ENCODE measurements at regions not wholly inside any gene's neighbourhood (a gene's known extent, or its start where the extent isn't known, plus 50 kb on each side); places are given as distances from the start of the nearest gene placed in this dataset.
"Not testable (repeated sequence)": the region's sequence is repeated elsewhere in the genome, so short reads cannot be mapped to it uniquely, and the experiment has no call there.

DNA sequence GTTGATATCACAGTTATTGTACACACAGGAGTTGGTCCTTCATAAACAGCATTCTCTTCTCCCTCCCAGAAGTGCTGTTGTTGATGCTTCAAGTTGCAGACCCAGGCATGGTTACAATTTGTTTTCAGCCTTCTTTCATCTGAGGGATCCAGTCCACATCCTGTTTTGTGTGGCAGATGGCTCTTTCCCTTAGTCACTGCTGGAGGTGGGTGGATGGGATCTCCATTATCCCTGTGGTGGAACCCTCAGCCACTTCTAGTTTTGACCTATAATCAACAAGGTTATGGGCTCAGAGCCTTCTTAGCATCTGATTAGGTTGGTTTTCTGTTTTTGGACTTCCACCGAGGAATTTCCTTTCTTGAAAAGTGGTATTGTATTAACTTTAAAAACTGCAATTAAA is 214.2 kb downstream of the SH2D4B start:
- DNase-seq = no peak

DNA sequence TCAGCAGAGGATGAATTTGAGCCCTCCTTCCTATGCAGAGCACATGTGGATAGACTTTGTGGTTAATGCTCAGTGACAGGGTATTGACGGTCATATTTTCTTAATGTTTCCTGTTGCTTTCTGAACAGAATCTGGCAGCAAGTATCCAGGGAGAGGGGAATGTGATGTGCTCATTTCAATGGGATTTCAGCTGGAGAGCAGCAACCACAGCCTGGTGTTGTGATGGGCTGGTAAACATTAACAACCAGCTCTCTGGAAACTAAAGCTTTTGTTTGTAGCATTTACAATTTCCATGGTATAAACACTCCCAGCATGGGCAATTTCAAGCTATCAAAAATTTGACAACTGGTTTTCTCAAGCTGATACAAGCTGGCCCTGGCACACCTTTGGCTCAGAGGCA is 215.9 kb downstream of the SH2D4B start:
- no peak for DNase-seq

DNA sequence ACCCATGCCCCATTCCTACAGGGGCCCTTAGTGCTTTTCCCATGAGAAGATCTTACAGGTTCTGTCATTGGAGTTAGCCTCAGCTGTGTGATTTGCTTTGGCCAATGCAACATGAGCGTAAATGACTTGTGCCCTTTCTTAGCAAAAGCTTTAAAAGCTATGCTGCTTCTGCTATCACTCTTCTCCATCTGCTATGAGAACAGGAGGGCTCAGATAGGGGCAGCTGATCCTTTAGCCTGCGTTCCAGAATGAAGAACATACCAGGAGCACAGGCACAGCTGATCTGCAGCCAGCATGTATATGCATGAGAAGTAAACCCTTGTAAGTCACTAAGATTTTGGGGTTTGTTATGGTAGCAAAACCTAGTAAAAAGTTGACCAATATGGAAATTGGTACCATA is 218.2 kb downstream of the SH2D4B start:
- DNase-seq = no peak

DNA sequence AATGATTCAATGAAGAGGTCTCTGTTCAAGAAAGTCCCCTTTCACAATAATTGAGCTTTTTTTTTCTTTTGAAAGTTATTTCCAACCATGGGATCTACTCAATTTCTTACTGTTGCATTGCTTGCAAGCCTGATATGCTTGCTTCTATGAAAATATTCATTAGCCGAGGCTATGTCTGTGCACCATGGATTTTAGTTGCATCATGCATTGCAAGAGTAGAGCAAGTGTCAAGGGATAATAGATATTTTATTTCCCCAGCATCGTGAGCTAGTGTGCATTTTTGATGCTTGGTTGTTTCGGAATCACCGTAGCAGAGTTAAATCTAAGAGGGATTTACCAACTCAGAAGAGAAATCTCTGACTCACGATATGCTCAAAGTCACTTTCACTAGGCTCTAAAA is 222.0 kb downstream of the SH2D4B start:
- no peak for DNase-seq

DNA sequence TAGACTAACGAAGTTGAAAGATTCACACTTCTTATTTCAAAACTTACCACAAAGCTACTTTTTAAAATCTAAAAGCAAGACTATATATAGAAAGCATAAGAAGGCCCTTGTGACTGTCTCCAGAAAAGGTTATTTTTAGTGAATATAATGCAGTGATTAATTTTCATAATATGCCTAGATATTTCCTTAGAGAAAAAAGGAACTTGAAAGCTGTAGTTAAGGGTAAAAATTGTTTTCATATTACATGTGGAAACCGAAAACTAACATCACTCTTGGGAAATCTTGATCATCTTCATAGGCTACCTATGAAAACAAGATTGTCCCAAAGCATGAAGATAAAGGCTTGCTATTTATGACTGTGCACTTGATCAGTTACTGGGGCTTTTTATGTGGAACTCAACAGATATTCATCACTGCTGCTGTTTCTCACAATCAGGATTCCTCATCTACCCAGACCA is 223.2 kb downstream of the SH2D4B start:
- DNase-seq = no peak

DNA sequence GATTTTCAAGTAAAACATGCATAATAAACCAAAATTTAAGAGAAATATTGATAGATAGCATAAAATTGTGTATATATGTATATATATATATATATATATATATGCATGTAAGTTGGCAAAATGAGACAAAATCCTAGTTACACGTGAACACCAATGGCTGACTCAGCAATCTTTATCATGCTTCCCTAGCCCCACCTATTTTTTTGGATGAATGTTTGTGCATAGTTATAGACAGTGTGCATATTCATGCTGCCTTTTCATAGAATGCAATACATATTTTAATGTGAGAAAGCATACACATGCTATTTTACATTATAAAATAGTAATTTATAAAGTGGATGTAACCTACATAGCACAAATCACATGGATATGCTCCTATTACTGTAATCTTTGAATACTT is 230.3 kb downstream of the SH2D4B start:
- no peak for DNase-seq

DNA sequence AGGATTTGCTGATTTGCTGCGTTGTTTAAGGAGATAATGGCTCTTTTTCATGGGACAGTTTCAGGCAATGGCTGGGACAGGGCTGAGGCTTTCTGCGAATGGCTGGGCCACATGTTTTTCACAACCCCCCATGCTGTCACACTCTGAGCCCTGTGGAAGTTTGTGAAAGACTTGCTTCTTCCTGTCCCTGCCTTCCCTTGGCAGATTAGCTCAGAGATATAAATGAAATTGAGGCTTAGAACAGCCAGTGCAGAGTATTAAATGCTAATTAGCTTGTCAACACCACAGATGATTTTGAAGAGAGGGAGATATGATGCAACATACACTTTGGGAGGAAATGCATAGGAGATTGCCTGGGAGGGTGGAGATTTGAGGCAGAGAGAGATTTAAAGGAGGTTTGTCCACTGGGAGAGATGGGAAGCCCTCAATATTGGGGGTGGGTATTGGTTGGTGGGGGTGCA is 232.0 kb downstream of the SH2D4B start:
- DNase-seq = no peak

DNA sequence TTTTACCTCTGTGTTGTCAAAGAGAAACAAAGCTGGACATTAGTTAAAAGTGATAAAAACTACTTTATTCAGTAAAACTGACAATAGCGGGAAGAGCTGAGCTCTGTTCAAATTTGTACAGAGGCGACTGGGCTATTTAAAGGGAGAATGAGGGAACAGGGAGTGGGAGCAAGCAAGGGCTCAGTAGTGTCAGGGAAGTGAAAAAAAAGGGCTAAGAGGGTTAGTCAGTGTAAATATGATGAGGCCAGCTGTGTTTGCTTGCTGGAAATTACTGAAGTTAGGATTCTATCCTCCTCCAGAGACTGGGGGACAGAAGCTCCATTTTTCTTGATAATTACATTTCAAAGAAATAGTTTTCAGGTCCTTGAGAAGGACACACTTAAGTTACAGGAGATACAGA is 232.5 kb downstream of the SH2D4B start:
- no peak for DNase-seq

DNA sequence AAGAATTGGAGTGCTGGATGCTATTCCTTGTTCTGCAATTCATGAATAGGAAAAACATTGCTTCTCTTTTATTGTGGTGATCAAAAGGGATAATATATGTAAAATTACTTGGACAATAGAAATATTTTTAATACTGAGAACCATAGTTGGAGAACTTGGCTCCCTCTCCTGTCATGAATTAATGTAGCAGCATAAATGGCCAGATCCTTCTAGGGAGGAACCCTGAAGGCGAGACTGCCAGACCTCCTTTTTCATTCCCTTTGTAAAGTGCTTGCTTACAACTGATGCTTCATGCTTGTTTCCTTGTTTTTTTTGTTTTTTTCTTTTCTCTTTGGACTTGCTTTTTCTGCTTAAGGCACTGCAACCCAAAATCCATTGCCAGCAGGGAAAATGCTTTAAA is 233.6 kb downstream of the SH2D4B start:
- DNase-seq = no peak

DNA sequence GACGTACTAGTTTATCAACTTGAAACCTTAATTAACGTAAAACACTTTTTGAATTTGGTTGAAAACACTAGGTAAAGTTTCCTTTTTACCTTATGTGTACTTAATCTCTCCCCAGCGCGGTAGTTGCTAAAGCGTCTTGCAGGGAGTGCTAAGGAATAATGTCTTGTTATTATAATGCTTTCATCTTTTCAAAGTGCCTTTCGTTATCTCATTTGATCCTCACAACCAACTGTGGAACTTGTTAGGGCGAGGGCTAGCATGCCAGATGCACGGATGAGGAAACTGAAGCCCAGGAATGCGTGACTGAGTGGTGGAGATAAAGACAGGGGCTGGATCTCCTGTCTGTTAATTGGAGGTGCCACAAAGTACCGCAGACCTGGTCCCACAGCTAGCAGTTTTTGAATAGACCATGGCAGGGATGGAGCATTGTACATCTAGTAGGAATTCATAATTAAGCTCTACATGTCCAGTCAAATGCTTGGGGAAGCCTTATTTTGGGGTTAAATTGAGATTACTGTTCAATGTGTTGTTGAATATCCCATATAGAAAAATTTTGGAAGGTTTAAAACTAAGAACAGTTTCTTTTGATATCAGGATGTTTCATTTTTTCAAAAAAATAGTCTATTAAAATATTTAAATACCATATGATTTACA is 234.3 kb downstream of the SH2D4B start:
- DNase-seq = no peak

DNA sequence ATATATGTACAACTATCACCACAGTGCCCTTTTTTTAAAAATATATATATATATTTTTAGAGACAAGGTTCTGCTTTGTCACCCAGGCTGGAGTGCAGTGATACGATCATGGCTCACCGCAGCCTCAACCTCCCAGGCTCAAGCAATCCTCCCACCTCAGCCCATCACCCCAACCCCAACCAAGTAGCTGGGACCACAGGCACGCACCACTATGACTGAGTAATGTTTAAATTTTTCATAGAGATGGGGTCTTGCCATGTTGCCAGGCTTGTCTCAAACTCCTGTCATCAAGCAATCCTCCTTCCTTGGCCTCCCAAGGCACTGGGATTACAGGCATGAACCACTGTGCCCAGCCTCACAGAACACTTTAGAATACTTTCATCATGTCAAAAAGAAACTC is 234.9 kb downstream of the SH2D4B start:
- DNase-seq = no peak

DNA sequence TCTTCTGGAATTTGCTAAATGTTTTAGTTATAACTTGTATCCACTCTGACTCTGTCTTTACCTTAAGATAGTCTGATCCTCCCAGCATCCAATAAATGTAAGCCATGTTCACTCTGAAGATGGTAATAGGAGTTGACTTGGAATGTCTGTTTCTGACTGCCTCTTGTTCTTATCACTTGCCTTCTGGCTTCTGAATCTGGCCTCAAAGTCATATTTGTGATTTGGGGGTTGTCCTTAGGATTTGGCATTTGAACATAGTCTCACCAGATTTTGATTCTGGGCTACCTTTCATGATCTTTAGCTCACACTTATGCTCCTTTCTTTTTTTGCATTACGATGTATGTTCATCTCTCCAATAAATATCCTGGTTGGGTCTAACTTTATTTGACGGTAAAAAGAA is 247.0 kb downstream of the SH2D4B start:
- DNase-seq = no peak

DNA sequence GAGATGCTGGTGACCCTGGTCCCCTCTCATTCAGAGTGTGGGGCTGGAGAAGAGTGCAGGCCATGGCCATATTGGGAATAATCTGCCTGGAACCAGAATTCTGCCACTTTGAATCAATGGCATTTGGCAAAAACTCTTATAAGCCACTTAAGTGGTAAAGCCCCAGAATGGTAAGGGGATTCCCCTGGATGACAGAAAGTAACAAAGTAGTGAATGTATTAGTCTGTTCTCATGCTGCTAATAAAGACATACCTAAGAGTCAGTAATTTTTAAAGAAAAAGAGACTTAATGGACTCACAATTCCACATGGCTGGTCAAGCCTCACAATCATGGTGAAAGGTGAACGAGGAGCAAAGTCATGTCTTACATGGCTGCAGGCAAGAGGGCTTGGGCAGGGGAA is 248.6 kb downstream of the SH2D4B start:
- DNase-seq = no peak

DNA sequence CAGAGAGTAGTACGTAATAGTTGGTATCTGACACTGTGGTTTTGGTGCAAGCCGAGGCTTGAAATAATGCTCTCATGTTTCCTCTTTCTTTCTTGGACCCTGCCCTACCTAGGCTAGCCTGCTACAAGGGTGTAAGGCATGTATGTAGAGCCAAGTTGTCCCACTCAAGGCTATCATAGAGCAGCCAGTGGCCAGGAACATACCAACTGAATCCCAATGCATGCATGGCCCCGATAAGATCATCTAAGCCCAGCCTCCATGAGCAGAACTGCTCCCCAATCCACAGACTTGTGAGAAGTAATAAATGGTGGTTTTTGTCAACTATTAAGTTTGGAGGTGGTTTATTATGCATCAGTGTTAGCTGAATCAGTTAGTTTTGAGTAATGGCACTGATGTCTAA is 250.2 kb downstream of the SH2D4B start:
- no peak for DNase-seq

DNA sequence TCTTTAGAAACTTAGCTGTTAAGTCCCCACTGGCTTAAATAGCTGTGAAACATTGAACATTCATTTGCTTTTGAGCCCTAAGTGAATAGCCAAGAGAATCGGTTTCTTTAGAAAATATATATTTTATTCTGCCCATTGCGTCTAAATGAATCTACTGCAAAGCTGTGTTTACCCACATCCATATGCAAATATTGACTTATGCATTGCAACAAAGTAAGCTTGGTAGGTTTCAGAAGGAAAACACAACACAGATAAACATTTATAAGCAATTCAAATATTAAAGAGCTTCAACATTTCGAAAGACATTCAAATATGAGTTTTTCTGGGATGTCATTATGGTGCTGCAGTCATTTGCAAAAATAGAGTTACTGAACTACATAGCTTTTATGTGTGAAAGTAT is 257.3 kb downstream of the SH2D4B start:
- DNase-seq = no peak

DNA sequence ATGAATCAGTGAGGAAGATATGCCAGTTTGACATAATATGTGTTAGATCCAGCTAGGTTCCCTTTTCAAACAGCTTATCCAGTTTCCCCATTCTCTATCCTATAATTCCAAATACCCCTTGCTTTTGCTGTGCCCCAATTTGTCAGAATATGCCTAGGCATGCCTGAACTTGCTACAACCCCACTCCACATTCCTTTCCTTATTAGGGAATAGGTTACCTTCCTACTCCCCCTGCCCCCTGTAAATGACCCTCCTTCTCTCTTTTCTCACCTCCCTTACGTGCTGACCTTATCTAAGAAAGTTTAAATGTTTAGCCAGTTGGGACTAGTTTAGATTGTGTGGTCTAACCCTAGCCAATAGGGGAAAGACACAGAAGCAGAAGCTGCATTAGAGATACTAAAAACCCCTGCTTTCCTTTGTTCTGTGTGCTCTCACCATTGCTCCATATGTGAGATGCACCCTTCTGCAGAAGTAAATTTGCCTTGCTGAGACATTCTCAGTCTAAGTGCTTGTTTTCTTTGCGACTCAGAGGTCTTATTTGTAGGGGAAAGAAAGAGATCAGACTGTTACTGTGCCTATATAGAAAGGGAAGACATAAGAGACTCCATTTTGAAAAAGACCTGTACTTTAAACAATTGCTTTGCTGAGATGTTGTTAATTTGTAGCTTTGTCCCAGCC is 267.8 kb downstream of the SH2D4B start:
- DNase-seq = no peak

DNA sequence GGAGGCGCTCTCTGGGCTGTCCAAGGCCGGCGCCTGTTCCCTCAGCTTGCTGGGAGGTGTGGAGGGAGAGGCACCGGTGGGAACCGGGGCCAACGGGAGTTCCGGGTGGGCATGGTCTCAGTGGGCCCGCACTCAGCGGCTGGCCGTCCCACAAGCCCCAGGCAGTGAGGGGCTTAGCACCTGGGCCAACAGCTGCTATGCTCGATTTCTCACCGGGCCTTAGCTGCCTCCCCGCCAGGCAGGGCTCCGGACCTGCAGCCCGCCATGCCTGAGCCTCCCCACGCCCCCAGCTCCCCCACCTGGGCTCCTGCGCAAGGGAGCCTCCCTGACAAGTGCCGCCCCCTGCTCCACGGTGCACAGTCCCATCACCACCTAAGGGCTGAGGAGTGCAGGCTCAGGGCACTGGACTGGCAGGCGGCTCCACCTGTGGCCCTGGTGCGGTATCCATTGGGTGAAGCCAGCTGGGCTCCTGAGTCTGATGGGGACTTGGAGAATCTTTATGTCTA is 276.5 kb downstream of the SH2D4B start:
- DNase-seq = no peak

DNA sequence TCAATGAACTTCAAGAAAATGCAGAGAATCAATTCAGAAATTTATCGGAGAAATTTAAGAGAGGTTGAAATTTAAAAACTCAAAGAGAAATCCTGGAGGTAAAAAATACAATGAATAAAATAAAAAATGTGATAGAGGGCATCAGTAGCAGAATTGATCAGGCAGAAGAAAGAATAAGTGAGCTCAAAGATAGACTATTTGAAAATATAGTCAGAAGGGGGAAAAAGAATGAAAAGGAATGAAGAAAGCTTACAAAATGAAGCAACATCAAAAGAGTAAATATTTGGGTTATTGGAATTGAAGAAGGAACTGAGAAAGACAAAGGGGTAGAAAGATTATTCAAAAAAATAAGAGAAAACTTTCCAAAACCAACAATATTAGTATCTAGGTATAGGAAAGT is 291.4 kb downstream of the SH2D4B start:
- DNase-seq = no peak

DNA sequence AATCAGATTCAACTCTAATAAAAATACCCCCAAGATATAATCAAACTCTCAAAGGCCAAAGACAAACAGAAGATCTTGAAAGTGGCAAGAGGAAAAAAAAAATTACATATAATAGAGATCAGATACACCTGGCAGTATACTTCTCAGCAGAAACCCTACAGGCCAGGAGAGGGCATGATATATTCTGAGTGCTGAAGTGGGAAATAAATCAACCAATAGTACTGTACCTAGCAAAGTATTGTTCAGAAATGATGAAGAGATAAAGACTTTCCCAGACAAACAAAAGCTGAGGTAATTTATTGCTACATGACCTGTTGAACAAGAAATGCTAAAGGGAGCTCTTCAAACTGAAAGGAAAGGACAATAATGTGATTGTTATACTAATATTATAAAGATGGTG is 291.9 kb downstream of the SH2D4B start:
- no peak for DNase-seq

DNA sequence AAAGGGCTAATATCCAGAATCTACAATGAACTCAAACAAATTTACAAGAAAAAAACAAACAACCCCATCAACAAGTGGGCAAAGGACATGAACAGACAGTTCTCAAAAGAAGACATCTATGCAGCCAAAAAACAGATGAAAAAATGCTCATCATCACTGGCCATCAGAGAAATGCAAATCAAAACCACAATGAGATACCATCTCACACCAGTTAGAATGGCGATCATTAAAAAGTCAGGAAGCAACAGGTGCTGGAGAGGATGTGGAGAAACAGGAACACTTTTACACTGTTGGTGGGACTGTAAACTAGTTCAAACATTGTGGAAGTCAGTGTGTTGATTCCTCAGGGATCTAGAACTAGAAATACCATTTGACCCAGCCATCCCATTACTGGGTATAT is 295.0 kb downstream of the SH2D4B start:
- DNase-seq = not testable (repeated sequence)

DNA sequence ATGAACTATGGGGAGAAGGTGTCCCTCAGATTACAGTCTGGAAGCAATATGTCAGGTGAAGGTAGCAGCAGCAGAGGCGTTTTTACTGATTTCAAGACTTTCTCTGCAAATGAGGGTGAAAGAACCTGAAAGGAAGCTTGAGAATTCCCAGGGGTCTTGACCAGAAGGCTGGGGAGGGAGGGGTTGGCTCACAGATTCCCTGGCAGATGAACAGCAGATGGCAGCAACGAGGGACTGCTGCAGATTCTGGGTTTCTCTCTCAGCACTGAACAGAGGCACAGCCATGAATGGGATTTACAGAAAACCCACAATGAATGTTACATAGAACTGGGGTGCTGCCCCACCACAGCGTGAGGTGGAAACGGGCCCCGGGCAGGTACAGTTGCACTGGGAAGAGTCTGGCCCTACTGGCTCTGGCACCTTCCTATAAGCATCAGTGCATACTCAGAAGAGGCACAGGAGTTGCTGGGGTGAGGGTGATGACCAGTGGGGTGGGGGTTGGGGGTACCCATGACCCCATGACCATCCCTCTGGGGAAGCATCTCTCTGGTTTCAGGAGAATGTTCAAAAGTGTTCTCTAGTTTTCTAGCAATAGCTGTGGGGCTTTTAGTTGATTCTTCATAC is 317.8 kb downstream of the SH2D4B start:
- no peak for DNase-seq

DNA sequence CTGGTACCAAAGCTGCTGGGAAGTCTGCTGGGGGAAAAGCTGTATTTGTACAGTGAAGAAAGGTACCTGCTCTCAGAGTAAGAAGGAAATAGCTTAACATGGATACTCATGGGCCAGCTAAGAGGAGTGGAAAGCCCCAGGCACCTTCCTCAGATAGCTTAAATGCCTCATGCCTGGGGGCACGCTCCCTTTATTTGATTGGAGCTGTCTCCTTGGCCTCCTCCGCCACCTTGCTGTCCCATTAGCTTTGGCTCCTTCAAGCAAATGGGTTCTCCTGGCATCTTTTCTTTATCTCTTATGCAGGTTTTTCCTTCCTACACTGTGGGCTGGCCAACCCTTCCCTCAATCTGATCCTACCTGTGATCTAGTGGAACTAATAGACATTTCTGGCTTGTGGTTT is 318.5 kb downstream of the SH2D4B start:
- no peak for DNase-seq

DNA sequence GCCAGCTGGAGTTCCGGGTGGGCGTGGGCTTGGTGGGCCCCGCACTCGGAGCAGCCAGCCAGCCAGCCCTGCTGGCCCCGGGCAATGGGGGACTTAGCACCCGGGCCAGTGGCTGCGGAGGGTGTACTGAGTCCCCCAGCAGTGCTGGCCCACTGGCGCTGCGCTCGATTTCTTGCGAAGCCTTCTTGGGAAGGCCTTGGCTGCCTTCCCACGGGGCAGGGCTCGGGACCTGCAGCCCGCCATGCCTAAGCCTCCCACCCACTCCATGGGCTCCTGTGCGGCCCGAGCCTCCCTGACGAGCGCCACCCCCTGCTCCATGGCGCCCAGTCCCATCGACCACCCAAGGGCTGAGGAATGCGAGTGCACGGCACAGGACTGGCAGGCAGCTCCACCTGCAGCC is 321.6 kb downstream of the SH2D4B start:
- not testable (repeated sequence) for DNase-seq

DNA sequence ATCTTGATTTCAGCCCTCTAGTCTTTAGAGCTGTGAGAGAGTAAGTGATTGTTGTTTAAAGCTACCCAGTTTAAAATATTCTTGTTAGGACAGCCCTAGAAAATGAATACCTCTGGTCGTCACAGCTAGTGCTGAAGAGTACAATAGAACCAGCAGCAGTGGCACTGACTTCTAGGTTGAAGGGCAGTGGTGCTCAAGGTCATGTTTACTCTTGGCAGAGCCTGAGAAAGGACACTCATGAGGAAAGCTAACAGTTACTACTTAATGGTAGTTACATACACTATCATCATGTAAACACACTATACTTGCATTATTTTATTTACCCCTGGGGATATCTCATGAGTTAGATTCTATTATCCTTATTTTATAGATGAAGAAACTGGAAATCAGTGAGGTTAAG is 323.0 kb downstream of the SH2D4B start:
- DNase-seq = no peak
